Keratinocyte (primary cell): ENCODE measurements at regions not wholly inside any gene's neighbourhood (a gene's known extent, or its start where the extent isn't known, plus 50 kb on each side); places are given as distances from the start of the nearest gene placed in this dataset.

ENCODE experiments used
- DNase-seq: peaks from one replicate; pipeline ENCODE4 v3.0.0-alpha.2; 2011; ENCODE audit warnings: low read depth, missing footprints, low spot score
- FAIRE-seq: peaks from 2 replicates; lab custom pipeline; 2011; peaks lifted over from hg19 to GRCh38; lab: Jason Lieb, UNC
- H2AFZ ChIP-seq: 2 replicates; pipeline ENCODE4 v1.6.0; 2012; ENCODE audit warnings: low read length, control low read depth, inconsistent platforms; ENCODE audit not compliant: control insufficient read depth
- H3K27ac ChIP-seq: 2 replicates; pipeline ENCODE4 v1.5.1; 2011; ENCODE audit warnings: low read length; ENCODE audit not compliant: control insufficient read depth, insufficient read depth
- H3K27me3 ChIP-seq: 3 replicates; pipeline ENCODE4 v1.6.0; 2011; ENCODE audit warnings: low read length; ENCODE audit not compliant: control insufficient read depth, insufficient read depth; ENCODE audit errors: extremely low read depth
- H3K36me3 ChIP-seq, 2 experiments: 2 replicates in 1 of 2; 3 replicates in 1 of 2; pipeline ENCODE4 v1.5.1; 2011; ENCODE audit warnings: low read length in 2 of 2, mild to moderate bottlenecking in 1 of 2; ENCODE audit not compliant: control insufficient read depth in 2 of 2, insufficient read depth in 2 of 2; ENCODE audit errors: extremely low read depth in 1 of 2
- H3K4me1 ChIP-seq: 3 replicates; pipeline ENCODE4 v1.5.1; 2011; ENCODE audit warnings: low read length; ENCODE audit not compliant: control insufficient read depth, insufficient read depth; ENCODE audit errors: extremely low read depth
- H3K4me2 ChIP-seq: 3 replicates; pipeline ENCODE4 v1.6.0; 2011; ENCODE audit warnings: low read depth, low read length; ENCODE audit not compliant: control insufficient read depth, insufficient read depth; ENCODE audit errors: extremely low read depth
- H3K4me3 ChIP-seq, 3 experiments: fragments of 200-600 bp in 1 of 3; sonication (generic) in 1 of 3; 2 replicates in 2 of 3; 3 replicates in 1 of 3; pipeline ENCODE4 v1.5.1; 2011 to 2016; ENCODE audit warnings: low read length in 3 of 3, mild to moderate bottlenecking in 3 of 3, control low read depth in 2 of 3, inconsistent platforms in 1 of 3, low read depth in 1 of 3, mixed read lengths in 1 of 3, mixed run types in 1 of 3, moderate library complexity in 1 of 3; ENCODE audit not compliant: control insufficient read depth in 2 of 3, insufficient read depth in 2 of 3; ENCODE audit errors: extremely low read depth in 1 of 3
- H3K79me2 ChIP-seq: 2 replicates; pipeline ENCODE4 v1.6.0; 2012; ENCODE audit warnings: low read length; ENCODE audit not compliant: control insufficient read depth, insufficient read depth
- H3K9ac ChIP-seq: 3 replicates; pipeline ENCODE4 v1.6.0; 2011; ENCODE audit warnings: low read length; ENCODE audit not compliant: control insufficient read depth, insufficient read depth; ENCODE audit errors: extremely low read depth
- H3K9me1 ChIP-seq: 3 replicates; pipeline ENCODE4 v1.6.0; 2011; ENCODE audit warnings: low read length; ENCODE audit not compliant: control insufficient read depth, insufficient read depth; ENCODE audit errors: extremely low read depth
- H3K9me3 ChIP-seq: 2 replicates; pipeline ENCODE4 v1.5.1; 2012; ENCODE audit warnings: low read depth, low read length; ENCODE audit not compliant: control insufficient read depth
- H4K20me1 ChIP-seq: 3 replicates; pipeline ENCODE4 v1.6.0; 2011; ENCODE audit warnings: low read length; ENCODE audit not compliant: control insufficient read depth, insufficient read depth; ENCODE audit errors: extremely low read depth
- CTCF ChIP-seq, 3 experiments: IDR thresholded peaks in 1 of 3; conservative IDR thresholded peaks in 1 of 3; optimal IDR thresholded peaks in 1 of 3; 2 replicates in 2 of 3; 3 replicates in 1 of 3; pipeline versions ENCODE3 to v1.5.1; 2011; ENCODE audit warnings: low read length in 3 of 3, mild to moderate bottlenecking in 3 of 3, moderate library complexity in 2 of 3, control low read depth in 1 of 3, inconsistent platforms in 1 of 3; ENCODE audit not compliant: insufficient read depth in 2 of 3; ENCODE audit errors: extremely low read depth in 1 of 3
- EZH2 ChIP-seq: IDR thresholded peaks from one replicate; pipeline ENCODE4 v1.6.1; 2012; ENCODE audit warnings: inconsistent platforms, mild to moderate bottlenecking, low read length, moderate library complexity
- dilution Hi-C: fragments of 300-500 bp; cut with MboI; formaldehyde crosslinking; loops from one replicate; pipeline ENCODE4 v1.7.0; 2020; ENCODE audit warnings: low sequenced_read_pairs; ENCODE audit not compliant: extremely low pct_ligation_motif_present

DNA sequence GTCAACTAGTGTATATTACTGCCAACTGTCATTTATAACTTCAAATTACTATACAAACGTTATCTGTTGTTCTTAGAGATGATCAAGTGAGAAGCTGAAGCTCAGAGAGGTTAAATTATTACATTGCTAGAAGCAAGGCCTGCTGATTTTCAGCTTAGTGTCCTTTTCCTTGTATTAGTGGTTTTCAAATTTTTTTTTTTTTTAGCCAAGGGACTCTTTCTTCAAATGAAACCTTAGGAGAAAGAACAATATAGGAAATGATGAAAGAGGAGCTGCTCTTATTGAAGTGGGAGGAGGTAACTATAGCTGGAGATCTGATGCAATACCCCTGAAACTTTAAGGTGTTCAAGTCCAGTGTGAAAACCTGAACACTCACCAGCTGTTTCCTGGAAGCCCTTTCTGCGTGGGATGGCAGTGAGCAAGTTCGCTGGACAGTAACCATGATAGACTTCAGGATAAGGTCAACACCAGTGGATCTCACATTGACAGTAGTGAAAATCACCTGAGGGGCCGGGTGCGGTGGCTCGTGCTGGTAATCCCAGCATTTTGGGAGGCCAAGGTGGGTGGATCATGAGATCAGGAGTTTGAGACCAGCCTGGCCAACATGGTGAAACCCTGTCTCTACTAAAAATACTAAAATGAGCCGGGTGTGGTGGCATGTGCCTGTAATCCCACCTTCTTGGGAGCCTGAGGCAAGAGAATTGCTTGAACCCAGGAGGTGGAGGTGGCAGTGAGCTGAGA is 376.2 kb downstream of the EDEM1 start:
- Histone ChIP-seq H3K9me3 (no peaks in the 10 kb centered on the region), H2AFZ (no peak overlapping the region), H3K9me1 (no peaks in the 10 kb centered on the region), H3K36me3 (no peaks in the 10 kb centered on the region), H3K9ac (no peak overlapping the region), H4K20me1 (no peaks in the 10 kb centered on the region), H3K27me3 (no peaks in the 10 kb centered on the region), H3K79me2 (no peaks in the 10 kb centered on the region), H3K4me3 (no peak overlapping the region), H3K27ac (no peak overlapping the region), H3K4me2 (no peak overlapping the region), H3K4me1 (no peaks in the 10 kb centered on the region)
- FAIRE-seq, result no peak
- dilution Hi-C loops, result no loop called here
- no peak for DNase-seq
- no peak for TF ChIP-seq EZH2
- TF ChIP-seq CTCF (optimal IDR thresholded peaks at IDR 0.05 in 1 of 3, IDR thresholded peaks at IDR 0.05 in 1 of 3, conservative IDR thresholded peaks at IDR 0.05 in 1 of 3; ENCODE audit: extremely low read depth in 1 of 3, insufficient read depth in 2 of 3, low read length in 3 of 3), result no peak

DNA sequence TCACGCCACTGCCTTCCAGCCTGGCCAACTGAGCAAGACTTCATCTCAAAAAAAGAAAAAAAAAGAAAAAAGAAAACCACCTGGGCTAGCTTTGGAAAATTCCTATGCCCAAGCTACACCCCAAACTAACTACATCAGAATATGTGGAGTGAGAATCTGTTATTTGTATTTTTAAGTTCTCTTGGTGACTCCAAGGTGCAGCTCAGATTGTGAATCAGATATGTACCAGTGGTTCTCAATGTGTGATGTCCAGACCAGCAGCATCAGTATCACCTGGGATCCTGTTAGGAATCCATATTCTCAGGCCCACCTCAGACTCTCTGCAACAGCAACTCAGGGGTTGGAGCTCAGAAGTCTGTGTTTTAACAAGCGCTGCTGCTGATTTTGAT is 376.8 kb downstream of the EDEM1 start:
- H3K79me2 ChIP-seq, result no peaks in the 10 kb centered on the region
- H2AFZ ChIP-seq, result no peak overlapping the region
- no peaks in the 10 kb centered on the region for H3K27me3 ChIP-seq
- DNase-seq (no peak), FAIRE-seq (no peak)
- H3K9me3 ChIP-seq, result no peaks in the 10 kb centered on the region
- no peaks in the 10 kb centered on the region for H3K9me1 ChIP-seq
- no peak for TF ChIP-seq EZH2
- no peak for TF ChIP-seq CTCF (optimal IDR thresholded peaks at IDR 0.05 in 1 of 3, IDR thresholded peaks at IDR 0.05 in 1 of 3, conservative IDR thresholded peaks at IDR 0.05 in 1 of 3; ENCODE audit: extremely low read depth in 1 of 3, insufficient read depth in 2 of 3, low read length in 3 of 3)
- no peaks in the 10 kb centered on the region for H4K20me1 ChIP-seq
- no peak overlapping the region for H3K4me3 ChIP-seq
- H3K27ac ChIP-seq, result no peak overlapping the region
- dilution Hi-C loops, result no loop called here
- no peaks in the 10 kb centered on the region for H3K4me1 ChIP-seq
- H3K4me2 ChIP-seq, result no peak overlapping the region
- no peak overlapping the region for H3K9ac ChIP-seq
- no peaks in the 10 kb centered on the region for H3K36me3 ChIP-seq
